ENCODE measurements at regions not wholly inside any gene's neighbourhood (a gene's known extent, or its start where the extent isn't known, plus 50 kb on each side); places are given as distances from the start of the nearest gene placed in this dataset.

DNA sequence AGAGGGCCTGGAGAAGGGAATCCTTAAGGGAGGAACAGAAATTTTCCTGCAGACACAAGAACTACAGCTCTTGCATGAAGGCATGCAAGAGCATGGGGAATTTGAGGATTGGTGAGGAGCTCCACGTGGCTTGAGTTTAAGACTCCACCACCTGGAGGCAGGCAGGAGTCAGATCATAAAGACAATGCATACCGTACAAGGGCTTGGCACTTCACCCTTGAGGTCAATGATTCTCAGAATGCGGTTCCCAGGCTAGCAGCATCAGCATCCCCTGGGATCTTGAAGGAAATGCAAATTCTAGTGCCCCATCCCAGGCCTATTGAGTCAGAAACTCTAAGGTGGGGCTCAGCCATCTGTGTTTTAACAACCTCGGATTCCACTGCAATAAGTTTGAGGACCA, 143.8 kb downstream of the C7orf25 start:
- Histone ChIP-seq H3K4me3 (ENCODE audit: low read length) (no peak overlapping the region), H3K4me2 (ENCODE audit: low read length) (no peak overlapping the region), H4K8ac (ENCODE audit: low read depth, low read length) (no peak overlapping the region), H3K36me3 (ENCODE audit: control insufficient read depth, insufficient read depth, low read length) (no peaks in the 10 kb centered on the region), H3K79me1 (ENCODE audit: low read length) (no peaks in the 10 kb centered on the region), H2BK15ac (replicated peaks; ENCODE audit: low read depth) (no peak overlapping the region), H3K27me3 (ENCODE audit: insufficient read depth, low read length, poor library complexity) (no peaks in the 10 kb centered on the region), H2AK5ac (ENCODE audit: low read length) (no peak overlapping the region), H2BK120ac (ENCODE audit: low read depth, low read length) (no peak overlapping the region), H3K27ac (ENCODE audit: low read depth, low read length) (no peak overlapping the region), H3K79me2 (ENCODE audit: control insufficient read depth, insufficient read depth, low read length) (no peaks in the 10 kb centered on the region), H3K56ac (ENCODE audit: low read length) (no peak overlapping the region), H2BK5ac (ENCODE audit: low read length) (no peak overlapping the region), H3K23ac (ENCODE audit: low read length) (no peak overlapping the region), H3K18ac (ENCODE audit: low read length) (no peak overlapping the region), H4K5ac (ENCODE audit: low read length) (no peak overlapping the region), H3K4me1 (ENCODE audit: control insufficient read depth, low read depth, low read length) (no peaks in the 10 kb centered on the region), H3K9ac (ENCODE audit: low read length) (no peak overlapping the region), H3K4ac (ENCODE audit: low read depth, low read length) (no peak overlapping the region)
- peak; percentile 68 for DNase-seq
- no CpG with 5 or more reads among the region's 4 CpGs for WGBS (ENCODE audit: extremely low coverage, insufficient coverage, low lambda C conversion rate)

DNA sequence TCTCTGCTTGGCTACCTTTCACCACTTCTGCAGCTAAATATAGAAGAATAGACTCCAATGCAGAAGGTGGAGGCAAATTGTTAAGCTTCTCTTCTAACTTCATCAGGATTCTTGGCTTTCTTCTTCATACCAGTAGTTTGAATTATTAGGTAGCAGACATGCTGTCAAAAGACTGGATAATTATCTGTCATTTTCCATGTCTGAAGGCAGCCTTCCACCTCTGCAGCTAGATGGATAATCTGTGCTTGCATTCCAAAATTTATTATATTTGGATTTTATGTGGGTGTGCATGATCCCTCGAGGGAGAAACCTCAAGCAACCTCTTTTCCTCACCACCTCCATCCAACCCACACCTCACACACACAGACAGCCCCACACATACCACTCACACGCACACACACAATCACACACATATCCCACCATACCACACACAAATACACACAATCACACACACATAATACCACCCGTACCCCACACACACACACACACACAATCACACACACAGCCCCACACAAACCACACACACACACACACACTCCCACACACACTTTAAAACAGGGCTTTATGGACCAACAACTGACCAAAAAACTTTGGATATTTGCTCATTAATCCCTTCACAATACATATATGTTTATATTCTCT, 145.0 kb downstream of the C7orf25 start:
- Histone ChIP-seq H3K18ac (ENCODE audit: low read length) (no peak overlapping the region), H2BK120ac (ENCODE audit: low read depth, low read length) (no peak overlapping the region), H4K8ac (ENCODE audit: low read depth, low read length) (no peak overlapping the region), H3K36me3 (ENCODE audit: control insufficient read depth, insufficient read depth, low read length) (no peaks in the 10 kb centered on the region), H3K4ac (ENCODE audit: low read depth, low read length) (no peak overlapping the region), H3K79me1 (ENCODE audit: low read length) (no peaks in the 10 kb centered on the region), H2BK5ac (ENCODE audit: low read length) (no peak overlapping the region), H3K79me2 (ENCODE audit: control insufficient read depth, insufficient read depth, low read length) (no peaks in the 10 kb centered on the region), H3K9ac (ENCODE audit: low read length) (no peak overlapping the region), H3K4me3 (ENCODE audit: low read length) (no peak overlapping the region), H2AK5ac (ENCODE audit: low read length) (no peak overlapping the region), H3K27ac (ENCODE audit: low read depth, low read length) (no peak overlapping the region), H3K23ac (ENCODE audit: low read length) (no peak overlapping the region), H3K27me3 (ENCODE audit: insufficient read depth, low read length, poor library complexity) (no peaks in the 10 kb centered on the region), H4K5ac (ENCODE audit: low read length) (no peak overlapping the region), H3K56ac (ENCODE audit: low read length) (no peak overlapping the region), H2BK15ac (replicated peaks; ENCODE audit: low read depth) (no peak overlapping the region), H3K4me2 (ENCODE audit: low read length) (no peak overlapping the region), H3K4me1 (ENCODE audit: control insufficient read depth, low read depth, low read length) (no peaks in the 10 kb centered on the region)
- no peak for DNase-seq
- 100% methylated on average over 2 of the region's 3 CpGs for WGBS (ENCODE audit: extremely low coverage, insufficient coverage, low lambda C conversion rate)

DNA sequence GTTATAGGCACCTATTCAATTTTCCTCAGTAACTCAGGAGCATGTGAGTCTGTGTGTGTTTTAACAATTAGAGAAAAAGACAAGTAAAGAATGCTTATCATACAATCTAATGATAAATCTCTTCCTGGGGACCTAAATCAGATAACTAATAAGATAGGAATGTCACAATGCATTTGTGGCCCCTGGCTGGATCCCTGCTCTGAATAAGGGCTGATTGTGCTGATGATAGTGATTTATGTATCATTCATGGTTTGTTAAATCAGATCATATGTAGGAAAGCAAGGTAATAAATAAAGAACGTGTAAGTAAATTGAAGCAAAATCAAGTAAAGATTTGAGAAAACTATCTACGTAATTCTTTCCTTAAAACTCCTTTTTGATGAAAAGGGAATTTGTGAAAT, 145.9 kb downstream of the C7orf25 start:
- 100% methylated on average over 1 of the region's 2 CpGs for WGBS (ENCODE audit: extremely low coverage, insufficient coverage, low lambda C conversion rate)
- Histone ChIP-seq H3K27ac (ENCODE audit: low read depth, low read length) (no peak overlapping the region), H3K36me3 (ENCODE audit: control insufficient read depth, insufficient read depth, low read length) (no peaks in the 10 kb centered on the region), H3K79me2 (ENCODE audit: control insufficient read depth, insufficient read depth, low read length) (no peaks in the 10 kb centered on the region), H3K56ac (ENCODE audit: low read length) (no peak overlapping the region), H3K4me2 (ENCODE audit: low read length) (no peak overlapping the region), H4K5ac (ENCODE audit: low read length) (no peak overlapping the region), H3K18ac (ENCODE audit: low read length) (no peak overlapping the region), H3K4ac (ENCODE audit: low read depth, low read length) (no peak overlapping the region), H3K27me3 (ENCODE audit: insufficient read depth, low read length, poor library complexity) (no peaks in the 10 kb centered on the region), H3K9ac (ENCODE audit: low read length) (no peak overlapping the region), H3K79me1 (ENCODE audit: low read length) (no peaks in the 10 kb centered on the region), H3K4me1 (ENCODE audit: control insufficient read depth, low read depth, low read length) (no peaks in the 10 kb centered on the region), H2BK120ac (ENCODE audit: low read depth, low read length) (no peak overlapping the region), H4K8ac (ENCODE audit: low read depth, low read length) (no peak overlapping the region), H2BK15ac (replicated peaks; ENCODE audit: low read depth) (no peak overlapping the region), H3K23ac (ENCODE audit: low read length) (no peak overlapping the region), H3K4me3 (ENCODE audit: low read length) (no peak overlapping the region), H2BK5ac (ENCODE audit: low read length) (no peak overlapping the region), H2AK5ac (ENCODE audit: low read length) (no peak overlapping the region)
- DNase-seq: peak; percentile 22

DNA sequence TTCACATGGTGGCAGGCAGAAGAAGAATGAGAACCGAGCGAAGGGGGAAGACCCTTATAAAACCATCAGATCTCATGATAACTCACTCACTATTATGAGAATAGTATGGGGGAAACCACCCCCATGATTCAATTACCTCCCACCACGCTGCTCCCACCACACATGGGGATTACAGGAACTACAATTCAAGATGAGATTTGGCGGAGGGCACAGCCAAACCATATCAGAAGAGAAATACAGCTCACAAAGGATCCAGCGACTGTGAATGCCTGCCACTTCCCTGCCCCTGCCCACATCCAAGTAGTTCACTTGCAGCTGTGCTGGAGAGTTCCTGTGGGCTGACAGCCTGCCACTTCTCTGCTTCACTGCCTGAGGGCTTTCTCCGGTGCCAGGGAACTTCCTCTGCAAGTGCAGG, 148.7 kb downstream of the C7orf25 start:
- Histone ChIP-seq H3K4ac (ENCODE audit: low read depth, low read length) (no peak overlapping the region), H3K56ac (ENCODE audit: low read length) (no peak overlapping the region), H3K27ac (ENCODE audit: low read depth, low read length) (no peak overlapping the region), H3K79me1 (ENCODE audit: low read length) (no peaks in the 10 kb centered on the region), H4K5ac (ENCODE audit: low read length) (no peak overlapping the region), H3K23ac (ENCODE audit: low read length) (no peak overlapping the region), H3K4me2 (ENCODE audit: low read length) (no peak overlapping the region), H2BK5ac (ENCODE audit: low read length) (no peak overlapping the region), H3K36me3 (ENCODE audit: control insufficient read depth, insufficient read depth, low read length) (no peaks in the 10 kb centered on the region), H3K18ac (ENCODE audit: low read length) (no peak overlapping the region), H3K79me2 (ENCODE audit: control insufficient read depth, insufficient read depth, low read length) (no peaks in the 10 kb centered on the region), H3K9ac (ENCODE audit: low read length) (no peak overlapping the region), H2AK5ac (ENCODE audit: low read length) (no peak overlapping the region), H3K4me1 (ENCODE audit: control insufficient read depth, low read depth, low read length) (no peaks in the 10 kb centered on the region), H2BK120ac (ENCODE audit: low read depth, low read length) (no peak overlapping the region), H2BK15ac (replicated peaks; ENCODE audit: low read depth) (no peak overlapping the region), H3K4me3 (ENCODE audit: low read length) (no peak overlapping the region), H4K8ac (ENCODE audit: low read depth, low read length) (no peak overlapping the region), H3K27me3 (ENCODE audit: insufficient read depth, low read length, poor library complexity) (no peaks in the 10 kb centered on the region)
- WGBS (ENCODE audit: extremely low coverage, insufficient coverage, low lambda C conversion rate): no CpG with 5 or more reads among the region's 6 CpGs
- DNase-seq: no peak

DNA sequence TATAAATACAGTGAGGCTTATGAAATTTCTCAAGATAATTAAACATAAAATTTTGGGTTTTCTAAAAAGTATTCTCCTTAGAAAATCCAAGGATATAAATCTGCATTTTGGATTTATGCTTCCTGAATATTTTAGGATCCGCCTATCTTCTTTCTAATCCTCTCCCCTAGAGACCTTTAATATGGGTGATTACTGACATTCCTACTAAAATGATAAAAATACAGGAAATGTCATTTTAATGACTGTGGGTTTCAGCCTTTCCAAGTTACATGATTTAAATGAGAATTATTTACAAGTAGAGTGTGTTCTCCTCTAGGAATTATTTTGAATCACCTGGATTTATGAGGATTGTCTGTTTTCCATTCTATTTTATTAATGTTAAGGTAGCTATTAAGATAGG, 150.4 kb downstream of the C7orf25 start:
- no peak overlapping the region for H4K5ac ChIP-seq (ENCODE audit: low read length)
- H3K4me1 ChIP-seq (ENCODE audit: control insufficient read depth, low read depth, low read length): no peaks in the 10 kb centered on the region
- H3K4me2 ChIP-seq (ENCODE audit: low read length): no peak overlapping the region
- H4K8ac ChIP-seq (ENCODE audit: low read depth, low read length): no peak overlapping the region
- H2BK15ac ChIP-seq (replicated peaks; ENCODE audit: low read depth): no peak overlapping the region
- no peak overlapping the region for H2BK120ac ChIP-seq (ENCODE audit: low read depth, low read length)
- H2BK5ac ChIP-seq (ENCODE audit: low read length): no peak overlapping the region
- H3K79me1 ChIP-seq (ENCODE audit: low read length): no peaks in the 10 kb centered on the region
- H3K56ac ChIP-seq (ENCODE audit: low read length): no peak overlapping the region
- H3K4me3 ChIP-seq (ENCODE audit: low read length): no peak overlapping the region
- H3K4ac ChIP-seq (ENCODE audit: low read depth, low read length): no peak overlapping the region
- H3K27me3 ChIP-seq (ENCODE audit: insufficient read depth, low read length, poor library complexity): no peaks in the 10 kb centered on the region
- H3K27ac ChIP-seq (ENCODE audit: low read depth, low read length): no peak overlapping the region
- WGBS (ENCODE audit: extremely low coverage, insufficient coverage, low lambda C conversion rate): no CpG with 5 or more reads among the region's 1 CpG
- no peaks in the 10 kb centered on the region for H3K36me3 ChIP-seq (ENCODE audit: control insufficient read depth, insufficient read depth, low read length)
- no peak overlapping the region for H3K9ac ChIP-seq (ENCODE audit: low read length)
- no peak overlapping the region for H3K18ac ChIP-seq (ENCODE audit: low read length)
- no peak overlapping the region for H3K23ac ChIP-seq (ENCODE audit: low read length)
- no peak for DNase-seq
- no peaks in the 10 kb centered on the region for H3K79me2 ChIP-seq (ENCODE audit: control insufficient read depth, insufficient read depth, low read length)
- H2AK5ac ChIP-seq (ENCODE audit: low read length): no peak overlapping the region

DNA sequence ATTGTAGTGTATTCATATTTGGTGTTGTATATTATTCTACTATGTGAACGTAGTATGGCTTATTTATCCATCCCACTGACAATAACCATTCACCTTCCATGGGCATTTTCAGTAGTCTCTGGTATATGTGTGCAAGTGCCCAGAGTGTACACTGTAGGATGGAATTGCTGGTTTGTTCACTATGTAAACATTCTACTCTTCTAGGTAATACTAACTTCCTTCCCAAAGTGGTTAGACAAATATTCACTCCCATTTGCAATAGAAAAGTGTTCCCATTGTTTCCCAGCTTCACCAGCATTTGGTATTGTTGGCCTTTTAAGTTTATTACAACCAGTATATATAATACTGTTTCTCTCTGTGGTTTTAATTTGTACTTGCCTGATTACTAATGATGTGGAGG, 153.7 kb downstream of the C7orf25 start:
- no peak overlapping the region for H3K18ac ChIP-seq (ENCODE audit: low read length)

More for the DNA sequence above, 153.7 kb downstream of the C7orf25 start:
- Histone ChIP-seq H3K9ac (ENCODE audit: low read length) (no peak overlapping the region), H2AK5ac (ENCODE audit: low read length) (no peak overlapping the region), H2BK120ac (ENCODE audit: low read depth, low read length) (no peak overlapping the region), H4K5ac (ENCODE audit: low read length) (no peak overlapping the region), H3K4me1 (ENCODE audit: control insufficient read depth, low read depth, low read length) (no peaks in the 10 kb centered on the region), H3K79me1 (ENCODE audit: low read length) (no peaks in the 10 kb centered on the region), H3K23ac (ENCODE audit: low read length) (no peak overlapping the region), H3K79me2 (ENCODE audit: control insufficient read depth, insufficient read depth, low read length) (no peaks in the 10 kb centered on the region), H2BK5ac (ENCODE audit: low read length) (no peak overlapping the region), H2BK15ac (replicated peaks; ENCODE audit: low read depth) (no peak overlapping the region), H3K4me2 (ENCODE audit: low read length) (no peak overlapping the region), H3K4ac (ENCODE audit: low read depth, low read length) (no peak overlapping the region), H3K27me3 (ENCODE audit: insufficient read depth, low read length, poor library complexity) (no peaks in the 10 kb centered on the region), H3K56ac (ENCODE audit: low read length) (no peak overlapping the region), H4K8ac (ENCODE audit: low read depth, low read length) (no peak overlapping the region), H3K36me3 (ENCODE audit: control insufficient read depth, insufficient read depth, low read length) (no peaks in the 10 kb centered on the region), H3K27ac (ENCODE audit: low read depth, low read length) (no peak overlapping the region), H3K4me3 (ENCODE audit: low read length) (no peak overlapping the region)
- no peak for DNase-seq
- WGBS (ENCODE audit: extremely low coverage, insufficient coverage, low lambda C conversion rate): no CpG with 5 or more reads among the region's 1 CpG

Measured in mesendoderm (in vitro differentiated cells).